Spleen (tissue), 11 donors: ENCODE measurements at regions not wholly inside any gene's neighbourhood (a gene's known extent, or its start where the extent isn't known, plus 50 kb on each side); places are given as distances from the start of the nearest gene placed in this dataset.

ENCODE experiments used
- DNase-seq: peaks from one replicate; pipeline ENCODE4 v3.0.0-alpha.2; 2020
- H3K27ac ChIP-seq, 8 donors: fragments of 200-600 bp; sonication (generic) in 7 of 8; 1 replicate in 4 of 8; 2 replicates in 4 of 8; pipeline versions ENCODE4 v1.5.0 to v1.8.0; 2016 to 2021; ENCODE audit warnings: inconsistent platforms in 4 of 8, mild to moderate bottlenecking in 4 of 8, moderate library complexity in 1 of 8
- H3K27me3 ChIP-seq, 7 donors: fragments of 200-600 bp; sonication (generic) in 6 of 7; replicated peaks in 1 of 7; 1 replicate in 4 of 7; 2 replicates in 3 of 7; pipeline versions ENCODE4 v1.5.0 to v1.8.0; 2016 to 2021; ENCODE audit warnings: inconsistent platforms in 3 of 7, mild to moderate bottlenecking in 1 of 7
- H3K36me3 ChIP-seq, 6 donors: fragments of 200-600 bp; sonication (generic) in 5 of 6; 1 replicate in 4 of 6; 2 replicates in 2 of 6; pipeline versions ENCODE4 v1.5.0 to v1.8.0; 2016 to 2021; ENCODE audit warnings: inconsistent platforms in 2 of 6
- H3K4me1 ChIP-seq, 6 donors: fragments of 200-600 bp; sonication (generic) in 5 of 6; 1 replicate in 3 of 6; 2 replicates in 3 of 6; pipeline versions ENCODE4 v1.5.0 to v1.8.0; 2016 to 2021; ENCODE audit warnings: inconsistent platforms in 3 of 6
- H3K4me3 ChIP-seq, 8 donors: fragments of 200-600 bp; sonication (generic) in 7 of 8; 1 replicate in 4 of 8; 2 replicates in 4 of 8; pipeline versions ENCODE4 v1.5.0 to v1.8.0; 2016 to 2021; ENCODE audit warnings: inconsistent platforms in 4 of 8, mild to moderate bottlenecking in 4 of 8, moderate library complexity in 2 of 8
- H3K9me3 ChIP-seq, 8 donors: fragments of 200-600 bp; sonication (generic) in 7 of 8; 1 replicate in 4 of 8; 2 replicates in 4 of 8; pipeline versions ENCODE4 v1.5.0 to v1.8.0; 2016 to 2021; ENCODE audit warnings: inconsistent platforms in 4 of 8
- POLR2A ChIP-seq, 3 donors: fragments of 450-650 bp; IDR thresholded peaks; one replicate each; pipeline ENCODE4 v1.5.1; 2017; ENCODE audit warnings: antibody characterized with exemption in 3 of 3, mild to moderate bottlenecking in 1 of 3
- POLR2AphosphoS5 ChIP-seq, 3 donors: sonication (generic); formaldehyde crosslinking; IDR thresholded peaks; one replicate each; pipeline ENCODE4 v1.5.1; 2017; ENCODE audit warnings: antibody characterized with exemption in 3 of 3
- WGBS, 5 donors: extraction: QIAGEN DNeasy Blood & Tissue Kit in 3 of 5; methylation state at CpG; one replicate each; pipeline versions ENCODE4 v1.1.5 to v1.1.7; 2013 to 2018; 5-methylcytosine and 5-hydroxymethylcytosine counted together
- intact Hi-C: fragments of 100-400 bp; cut with DNase I; formaldehyde crosslinking; loops from one replicate; pipeline ENCODE4 v1.15.0; 2023; ENCODE audit warnings: low total_unique reads
- TF ChIP-seq, protein P1 (sequence below), 11 experiments: fragments of 200-600 bp in 7 of 11; fragments of 450-650 bp in 4 of 11; sonication (generic) in 4 of 11; IDR thresholded peaks in 8 of 11; conservative IDR thresholded peaks in 3 of 11; 1 replicate in 7 of 11; 2 replicates in 4 of 11; pipeline versions ENCODE4 v1.4.0 to v1.8.0; 2016 to 2021; ENCODE audit warnings: antibody characterized with exemption in 11 of 11, inconsistent platforms in 4 of 11, mild to moderate bottlenecking in 1 of 11
- donor health status: healthy with polysubstance abuse.
- donor health status: DM: no; HTN: no; CAD: no; lungs with moderate emphysema.
- donor health status: DM: no; HTN: no; CAD: no.
- donor health status: Bipolar disorder and iron deficiency.
- donor health status: healthy.
- donor health status: DM: no; HTN: no; CAD: no.
- donor health status: DM: yes; HTN: yes; CAD: no.

DNA sequence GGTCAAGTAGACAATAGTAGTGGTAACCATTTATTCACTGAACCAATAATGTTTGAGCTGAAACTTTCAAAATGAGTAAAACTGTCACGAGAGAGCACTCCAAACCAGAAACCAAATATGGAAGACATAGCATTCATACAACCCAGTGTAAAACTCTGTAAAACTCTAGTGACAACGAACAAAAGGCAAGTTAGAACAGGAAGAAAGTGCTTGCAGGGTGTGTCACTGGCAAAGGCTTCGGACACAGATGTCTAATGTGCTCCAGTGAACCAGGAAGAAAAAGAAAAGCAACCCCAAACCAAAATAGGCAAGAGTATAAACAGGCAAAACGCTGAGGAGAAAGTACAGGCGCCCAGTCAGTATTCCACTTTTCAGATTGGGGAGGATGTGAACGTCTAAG is 79.3 kb upstream of the FZD10 start:
- Histone ChIP-seq H3K27ac (no peak overlapping the region), H3K4me1 (no peaks in the 10 kb centered on the region), H3K27me3 (peaks cover 0 to 30% (median 0%) of the 10 kb centered on the region in 7 donors), H3K36me3 (no peaks in the 10 kb centered on the region), H3K4me3 (no peak overlapping the region), H3K9me3 (peaks cover 0 to 13% (median under 1%) of the 10 kb centered on the region in 8 donors)
- WGBS, 5 donors = 49 to 61% (median 51%) methylated on average over 6 of the region's 6 CpGs
- DNase-seq = no peak
- TF ChIP-seq POLR2A (IDR thresholded peaks at IDR 0.05) (no peak), POLR2AphosphoS5 (IDR thresholded peaks at IDR 0.05) (no peak)
- TF ChIP-seq, protein P1, sequence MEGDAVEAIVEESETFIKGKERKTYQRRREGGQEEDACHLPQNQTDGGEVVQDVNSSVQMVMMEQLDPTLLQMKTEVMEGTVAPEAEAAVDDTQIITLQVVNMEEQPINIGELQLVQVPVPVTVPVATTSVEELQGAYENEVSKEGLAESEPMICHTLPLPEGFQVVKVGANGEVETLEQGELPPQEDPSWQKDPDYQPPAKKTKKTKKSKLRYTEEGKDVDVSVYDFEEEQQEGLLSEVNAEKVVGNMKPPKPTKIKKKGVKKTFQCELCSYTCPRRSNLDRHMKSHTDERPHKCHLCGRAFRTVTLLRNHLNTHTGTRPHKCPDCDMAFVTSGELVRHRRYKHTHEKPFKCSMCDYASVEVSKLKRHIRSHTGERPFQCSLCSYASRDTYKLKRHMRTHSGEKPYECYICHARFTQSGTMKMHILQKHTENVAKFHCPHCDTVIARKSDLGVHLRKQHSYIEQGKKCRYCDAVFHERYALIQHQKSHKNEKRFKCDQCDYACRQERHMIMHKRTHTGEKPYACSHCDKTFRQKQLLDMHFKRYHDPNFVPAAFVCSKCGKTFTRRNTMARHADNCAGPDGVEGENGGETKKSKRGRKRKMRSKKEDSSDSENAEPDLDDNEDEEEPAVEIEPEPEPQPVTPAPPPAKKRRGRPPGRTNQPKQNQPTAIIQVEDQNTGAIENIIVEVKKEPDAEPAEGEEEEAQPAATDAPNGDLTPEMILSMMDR (IDR thresholded peaks at IDR 0.05 in 8 of 11, conservative IDR thresholded peaks at IDR 0.05 in 3 of 11) = no peak
- intact Hi-C loops = no loop called here

DNA sequence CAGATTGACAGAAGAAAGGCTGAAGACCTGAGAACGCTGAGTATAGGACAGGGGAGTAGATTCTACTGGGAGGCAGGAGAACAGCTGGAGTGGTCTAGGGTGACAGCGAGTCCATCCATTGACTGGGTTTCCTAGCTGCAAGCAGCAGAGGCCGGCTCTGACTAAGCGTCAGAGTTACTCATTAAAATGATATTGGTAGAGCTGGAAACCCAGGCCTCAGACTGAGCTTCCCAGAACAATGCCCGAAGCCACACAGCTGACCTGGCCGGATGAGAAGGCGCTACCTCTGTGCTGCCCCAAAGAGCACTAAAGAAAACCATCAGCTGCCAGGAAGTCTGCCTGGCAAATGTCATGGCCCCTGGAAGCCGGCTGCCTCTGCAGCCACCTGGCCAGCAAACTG is 78.5 kb upstream of the FZD10 start:
- WGBS, 5 donors = 65 to 77% (median 68%) methylated on average over 7 to 8 of the region's 8 CpGs
- TF ChIP-seq POLR2A (IDR thresholded peaks at IDR 0.05) (no peak), POLR2AphosphoS5 (IDR thresholded peaks at IDR 0.05) (no peak)
- TF ChIP-seq, protein P1 (IDR thresholded peaks at IDR 0.05 in 8 of 11, conservative IDR thresholded peaks at IDR 0.05 in 3 of 11) = no peak
- intact Hi-C loops = no loop called here

DNA sequence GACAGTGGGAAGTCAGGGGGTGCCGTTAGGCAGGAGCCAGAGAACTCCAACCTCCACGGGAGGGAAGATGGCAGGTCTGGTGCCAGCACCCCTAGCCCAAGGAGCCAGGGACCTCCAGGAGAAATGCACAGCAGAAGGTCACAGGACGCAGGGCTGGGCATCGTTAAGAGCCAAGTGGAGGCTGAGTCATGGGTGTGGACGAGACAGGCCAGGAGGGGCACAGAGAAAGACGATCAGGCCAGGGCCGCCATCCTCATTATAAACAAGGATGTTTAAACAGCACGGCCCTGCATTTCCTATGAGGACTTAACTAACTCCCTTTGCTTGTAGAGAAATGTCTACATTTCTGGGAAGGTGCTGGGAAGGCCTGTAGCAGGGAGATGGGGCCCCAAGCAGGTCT is 77.9 kb upstream of the FZD10 start:
- DNase-seq = no peak
- Histone ChIP-seq H3K9me3 (peaks cover 0 to 2% (median 0%) of the 10 kb centered on the region in 8 donors), H3K27ac (no peak overlapping the region), H3K4me1 (no peaks in the 10 kb centered on the region), H3K36me3 (no peaks in the 10 kb centered on the region), H3K4me3 (no peak overlapping the region), H3K27me3 (peaks cover 0 to 32% (median 0%) of the 10 kb centered on the region in 7 donors)
- 63 to 73% (median 69%) methylated on average over 8 of the region's 8 CpGs for WGBS, 5 donors
- intact Hi-C loops = no loop called here
- TF ChIP-seq POLR2A (IDR thresholded peaks at IDR 0.05) (no peak), POLR2AphosphoS5 (IDR thresholded peaks at IDR 0.05) (no peak)
- TF ChIP-seq, protein P1 (IDR thresholded peaks at IDR 0.05 in 8 of 11, conservative IDR thresholded peaks at IDR 0.05 in 3 of 11) = no peak

More for the DNA sequence above, 78.5 kb upstream of the FZD10 start:
- peaks cover 0 to 5% (median 0%) of the 10 kb centered on the region in 8 donors for H3K9me3 ChIP-seq
- no peaks in the 10 kb centered on the region for H3K36me3 ChIP-seq
- no peaks in the 10 kb centered on the region for H3K4me1 ChIP-seq
- DNase-seq = no peak
- H3K27me3 ChIP-seq = peaks cover 0 to 32% (median 0%) of the 10 kb centered on the region in 7 donors
- H3K4me3 ChIP-seq = no peak overlapping the region
- no peak overlapping the region for H3K27ac ChIP-seq

DNA sequence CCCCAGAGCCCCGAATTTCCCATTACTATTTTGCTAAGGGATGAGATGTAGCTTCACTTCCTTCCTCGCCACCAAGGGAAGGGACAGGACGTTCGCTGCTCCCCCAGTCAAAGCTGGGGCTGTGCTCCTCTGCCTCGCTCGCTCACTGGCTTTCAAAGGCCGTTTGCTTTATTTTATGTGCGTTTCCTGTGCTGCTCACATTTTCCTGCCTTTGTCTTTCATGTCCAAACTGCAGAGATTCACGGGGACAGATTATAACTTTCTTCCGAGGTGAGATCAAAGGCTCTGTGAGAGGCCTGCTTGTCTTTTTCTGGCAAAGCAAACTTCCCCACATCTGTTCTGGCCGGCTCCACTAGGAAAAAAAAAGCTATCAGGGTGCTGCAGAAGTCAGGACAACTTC is 76.0 kb upstream of the FZD10 start:
- 6 to 10% (median 7%) methylated on average over 11 of the region's 11 CpGs for WGBS, 5 donors
- no peaks in the 10 kb centered on the region for H3K4me1 ChIP-seq
- TF ChIP-seq, protein P1 (IDR thresholded peaks at IDR 0.05 in 8 of 11, conservative IDR thresholded peaks at IDR 0.05 in 3 of 11) = no peak
- no peak for TF ChIP-seq POLR2AphosphoS5 (IDR thresholded peaks at IDR 0.05)
- TF ChIP-seq POLR2A (IDR thresholded peaks at IDR 0.05) = no peak
- H3K27me3 ChIP-seq = peaks cover 0 to 32% (median 0%) of the 10 kb centered on the region in 7 donors
- no peaks in the 10 kb centered on the region for H3K36me3 ChIP-seq
- peaks cover 0 to 9% (median 0%) of the 10 kb centered on the region in 8 donors for H3K9me3 ChIP-seq
- intact Hi-C loops = no loop called here
- H3K27ac ChIP-seq = no peak overlapping the region
- no peak overlapping the region for H3K4me3 ChIP-seq
- no peak for DNase-seq
